ENCODE measurements at regions not wholly inside any gene's neighbourhood (a gene's known extent, or its start where the extent isn't known, plus 50 kb on each side); places are given as distances from the start of the nearest gene placed in this dataset.

- H3K4me3 ChIP-seq (ENCODE audit: low read length), result no peak overlapping the region
- no peak overlapping the region for H3K4me3 Mint-ChIP-seq
- ChIA-PET POLR2A (no interaction called here), CTCF (no interaction called here)
- ATAC-seq (ENCODE audit: poor library complexity), result no peak
- H3K27me3 ChIP-seq (ENCODE audit: control insufficient read depth in 1 of 2, insufficient read depth in 2 of 2, low read length in 2 of 2), result no peaks in the 10 kb centered on the region
- H3K4me1 Mint-ChIP-seq (ENCODE audit: low read depth), result no peaks in the 10 kb centered on the region
- peaks cover 5% of the 10 kb centered on the region for H3K9me3 Mint-ChIP-seq
- intact Hi-C loops (cut with DNase I, micrococcal nuclease), result no loop called here
- no peaks in the 10 kb centered on the region for H3K27me3 Mint-ChIP-seq
- H3K36me3 Mint-ChIP-seq (ENCODE audit: low read depth), result no peaks in the 10 kb centered on the region
- TF ChIP-seq CTCF (IDR thresholded peaks at IDR 0.05), result no peak
- DNase-seq, result no peak
- H3K27ac Mint-ChIP-seq, result no peak overlapping the region
- H3K27ac ChIP-seq (ENCODE audit: low read depth in 1 of 2, low read length in 2 of 2), result no peak overlapping the region
- H3K36me3 ChIP-seq (ENCODE audit: insufficient read depth, low read length), result no peaks in the 10 kb centered on the region
- H3K4me1 ChIP-seq (ENCODE audit: insufficient read depth, low read length), result no peaks in the 10 kb centered on the region
- H3K9me3 ChIP-seq (ENCODE audit: control insufficient read depth in 1 of 2, insufficient read depth in 1 of 2, low read length in 2 of 2), result peaks cover 5 to 11% of the 10 kb centered on the region in 2 experiments
Measured at GRCh38 chr2:116109471-116109870, 1667.0 kb downstream of the DPP10 start.

GRCh38 chr2:116117845-116118244, 1675.4 kb downstream of the DPP10 start:
- Mint-ChIP-seq H3K4me3 (no peak overlapping the region), H3K4me1 (ENCODE audit: low read depth) (no peaks in the 10 kb centered on the region), H3K27ac (no peak overlapping the region), H3K36me3 (ENCODE audit: low read depth) (no peaks in the 10 kb centered on the region), H3K9me3 (peaks cover 3% of the 10 kb centered on the region), H3K27me3 (no peaks in the 10 kb centered on the region)
- TF ChIP-seq CTCF (IDR thresholded peaks at IDR 0.05), result no peak
- H3K4me3 ChIP-seq (ENCODE audit: low read length), result no peak overlapping the region
- intact Hi-C loops (cut with DNase I, micrococcal nuclease), result no loop called here
- ATAC-seq (ENCODE audit: poor library complexity) (no peak), DNase-seq (no peak)
- ChIA-PET CTCF (interaction anchor here (0.6 kb wide), 1 partner anchor 157 kb away, joined by 3 read pairs; no protein-coding TSS in a partner anchor), POLR2A (no interaction called here)
- H3K9me3 ChIP-seq (ENCODE audit: control insufficient read depth in 1 of 2, insufficient read depth in 1 of 2, low read length in 2 of 2), result no peaks in the 10 kb centered on the region
- H3K4me1 ChIP-seq (ENCODE audit: insufficient read depth, low read length), result no peaks in the 10 kb centered on the region
- H3K27me3 ChIP-seq (ENCODE audit: control insufficient read depth in 1 of 2, insufficient read depth in 2 of 2, low read length in 2 of 2), result no peaks in the 10 kb centered on the region
- no peaks in the 10 kb centered on the region for H3K36me3 ChIP-seq (ENCODE audit: insufficient read depth, low read length)
- no peak overlapping the region for H3K27ac ChIP-seq (ENCODE audit: low read depth in 1 of 2, low read length in 2 of 2)

- ChIA-PET CTCF (no interaction called here), POLR2A (no interaction called here)
- no peaks in the 10 kb centered on the region for H3K27me3 ChIP-seq (ENCODE audit: control insufficient read depth in 1 of 2, insufficient read depth in 2 of 2, low read length in 2 of 2)
- no peaks in the 10 kb centered on the region for H3K4me1 ChIP-seq (ENCODE audit: insufficient read depth, low read length)
- Mint-ChIP-seq H3K27ac (no peak overlapping the region), H3K36me3 (ENCODE audit: low read depth) (no peaks in the 10 kb centered on the region), H3K9me3 (peaks cover 9% of the 10 kb centered on the region), H3K4me3 (no peak overlapping the region), H3K27me3 (no peaks in the 10 kb centered on the region), H3K4me1 (ENCODE audit: low read depth) (no peaks in the 10 kb centered on the region)
- H3K4me3 ChIP-seq (ENCODE audit: low read length), result no peak overlapping the region
- H3K9me3 ChIP-seq (ENCODE audit: control insufficient read depth in 1 of 2, insufficient read depth in 1 of 2, low read length in 2 of 2), result peaks cover 0 to 15% of the 10 kb centered on the region in 2 experiments
- intact Hi-C loops (cut with DNase I, micrococcal nuclease), result no loop called here
- DNase-seq (no peak), ATAC-seq (ENCODE audit: poor library complexity) (no peak)
- H3K27ac ChIP-seq (ENCODE audit: low read depth in 1 of 2, low read length in 2 of 2), result no peak overlapping the region
- no peak for TF ChIP-seq CTCF (IDR thresholded peaks at IDR 0.05)
- no peaks in the 10 kb centered on the region for H3K36me3 ChIP-seq (ENCODE audit: insufficient read depth, low read length)
Measured at GRCh38 chr2:116132833-116133232, 1681.7 kb upstream of the DDX18 start.
